ENCODE measurements at regions not wholly inside any gene's neighbourhood (a gene's known extent, or its start where the extent isn't known, plus 50 kb on each side); places are given as distances from the start of the nearest gene placed in this dataset.
A peak's percentile ranks its signal among the peaks of the same experiment; 100 is the strongest.

GRCh38 chr3:24033818-24034217 is 88.7 kb downstream of the NR1D2 start:
- TF ChIP-seq CTCF (IDR thresholded peaks at IDR 0.05) = no peak
- intact Hi-C loops (cut with DNase I) = no loop called here
- no peak for DNase-seq
- H3K4me3 ChIP-seq = no peak overlapping the region
- H3K9me3 ChIP-seq = no peaks in the 10 kb centered on the region
- no peak overlapping the region for H3K9ac ChIP-seq (ENCODE audit: low read depth in 2 of 2, low read length in 2 of 2)
- H3K4me1 ChIP-seq = no peaks in the 10 kb centered on the region
- H3K36me3 ChIP-seq = no peaks in the 10 kb centered on the region
- no peaks in the 10 kb centered on the region for H3K27me3 ChIP-seq
- H3K27ac ChIP-seq = no peak overlapping the region

GRCh38 chr3:24034464-24034863 is 89.4 kb downstream of the NR1D2 start:
- Histone ChIP-seq H3K36me3 (no peaks in the 10 kb centered on the region), H3K4me1 (no peaks in the 10 kb centered on the region), H3K27ac (no peak overlapping the region), H3K9ac (ENCODE audit: low read depth in 2 of 2, low read length in 2 of 2) (no peak overlapping the region), H3K9me3 (no peaks in the 10 kb centered on the region), H3K27me3 (no peaks in the 10 kb centered on the region), H3K4me3 (no peak overlapping the region)
- DNase-seq = no peak
- TF ChIP-seq CTCF (IDR thresholded peaks at IDR 0.05) = no peak
- intact Hi-C loops (cut with DNase I) = no loop called here

- Histone ChIP-seq H3K4me1 (no peaks in the 10 kb centered on the region), H3K4me3 (no peak overlapping the region), H3K9ac (ENCODE audit: low read depth in 2 of 2, low read length in 2 of 2) (no peak overlapping the region), H3K27me3 (no peaks in the 10 kb centered on the region), H3K27ac (no peak overlapping the region), H3K9me3 (no peaks in the 10 kb centered on the region), H3K36me3 (no peaks in the 10 kb centered on the region)
- TF ChIP-seq CTCF (IDR thresholded peaks at IDR 0.05) = no peak
- no peak for DNase-seq
- intact Hi-C loops (cut with DNase I) = no loop called here
Observed at GRCh38 chr3:24037971-24038370, 92.9 kb downstream of the NR1D2 start.

GRCh38 chr3:24040311-24040710 is 95.2 kb downstream of the NR1D2 start:
- TF ChIP-seq CTCF (IDR thresholded peaks at IDR 0.05) = no peak
- intact Hi-C loops (cut with DNase I) = no loop called here
- no peaks in the 10 kb centered on the region for H3K27me3 ChIP-seq
- no peaks in the 10 kb centered on the region for H3K9me3 ChIP-seq
- no peak overlapping the region for H3K9ac ChIP-seq (ENCODE audit: low read depth in 2 of 2, low read length in 2 of 2)
- H3K36me3 ChIP-seq = no peaks in the 10 kb centered on the region
- DNase-seq = no peak
- H3K4me1 ChIP-seq = no peaks in the 10 kb centered on the region
- H3K4me3 ChIP-seq = no peak overlapping the region
- H3K27ac ChIP-seq = no peak overlapping the region

- Histone ChIP-seq H3K9ac (ENCODE audit: low read depth in 2 of 2, low read length in 2 of 2) (no peak overlapping the region), H3K27ac (peak overlapping the region; percentile 6), H3K4me1 (no peaks in the 10 kb centered on the region), H3K9me3 (no peaks in the 10 kb centered on the region), H3K36me3 (no peaks in the 10 kb centered on the region), H3K27me3 (no peaks in the 10 kb centered on the region), H3K4me3 (no peak overlapping the region)
- intact Hi-C loops (cut with DNase I) = no loop called here
- no peak for TF ChIP-seq CTCF (IDR thresholded peaks at IDR 0.05)
- no peak for DNase-seq
Observed at GRCh38 chr3:24042174-24043059, 97.3 kb downstream of the NR1D2 start.
